SK-N-SH (cell line): ENCODE measurements at regions not wholly inside any gene's neighbourhood (a gene's known extent, or its start where the extent isn't known, plus 50 kb on each side); places are given as distances from the start of the nearest gene placed in this dataset.

Experiments
- CTCF ChIP-seq: fragments of 200-600 bp; sonication (generic); IDR thresholded peaks from 2 replicates; pipeline ENCODE4 v1.6.1; 2017; ENCODE audit warnings: antibody characterized with exemption, mild to moderate bottlenecking, moderate library complexity
- EZH2phosphoT487 ChIP-seq: fragments of 200-600 bp; sonication (generic); IDR thresholded peaks from 2 replicates; pipeline ENCODE4 v1.6.1; 2017; ENCODE audit warnings: low read depth, mixed run types, mild to moderate bottlenecking, antibody characterized with exemption, moderate library complexity, borderline replicate concordance
- MAX ChIP-seq: IDR thresholded peaks from 2 replicates; pipeline ENCODE4 v1.4.0; 2012; ENCODE audit warnings: low read depth
- POLR2AphosphoS5 ChIP-seq: IDR thresholded peaks from 2 replicates; pipeline ENCODE4 v1.6.1; 2012; ENCODE audit warnings: low read depth, low read length
- RAD21 ChIP-seq: IDR thresholded peaks from 2 replicates; pipeline ENCODE4 v1.6.1; 2012; ENCODE audit warnings: mild to moderate bottlenecking, low read length
- REST ChIP-seq: IDR thresholded peaks from 2 replicates; pipeline ENCODE4 v1.6.1; 2012; ENCODE audit warnings: mild to moderate bottlenecking, low read depth, low read length, moderate library complexity
- TAF1 ChIP-seq: IDR thresholded peaks from 2 replicates; pipeline ENCODE4 v1.6.1; 2012; ENCODE audit warnings: low read depth, mild to moderate bottlenecking, low read length, moderate library complexity, borderline replicate concordance
- TCF12 ChIP-seq: IDR thresholded peaks from 2 replicates; pipeline ENCODE4 v1.4.0; 2012
- ZBTB33 ChIP-seq: IDR thresholded peaks from 2 replicates; pipeline ENCODE4 v1.4.0; 2012; ENCODE audit warnings: low read depth, borderline replicate concordance

GRCh38 chr4:188454575-188454974 lies 315.3 kb downstream of the TRIML1 start:
- TF ChIP-seq RAD21 (no peak), MAX (no peak), ZBTB33 (no peak), TCF12 (no peak), POLR2AphosphoS5 (no peak), EZH2phosphoT487 (no peak), CTCF (no peak), TAF1 (no peak), REST (no peak)
